ENCODE measurements at regions not wholly inside any gene's neighbourhood (a gene's known extent, or its start where the extent isn't known, plus 50 kb on each side); places are given as distances from the start of the nearest gene placed in this dataset.

DNA sequence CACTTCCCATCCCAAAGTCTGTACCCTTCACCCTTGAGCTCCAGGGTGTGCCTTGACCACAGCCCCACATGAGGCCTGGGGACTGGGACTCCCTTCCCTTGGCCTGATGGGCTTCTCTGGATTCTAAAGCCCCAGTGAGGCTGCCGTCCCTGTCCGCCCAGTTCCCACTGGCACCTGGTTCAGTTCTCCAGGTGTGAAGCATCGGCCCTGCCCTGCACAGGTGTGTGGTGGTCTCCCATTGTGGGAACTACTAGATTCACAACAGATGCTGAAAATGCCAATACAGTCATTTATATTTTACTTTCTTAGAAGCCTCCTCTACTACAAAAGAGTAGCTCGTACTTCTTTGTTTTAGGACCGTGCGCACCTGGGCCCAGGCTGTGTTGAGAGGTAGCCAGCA, 72.8 kb downstream of the TTLL2 start:
- ATAC-seq, result no peak
- TF ChIP-seq SNAI2 (CRISPR knock-in tag; IDR thresholded peaks at IDR 0.05), result no peak
- TF ChIP-seq GLIS3 (CRISPR knock-in tag; IDR thresholded peaks at IDR 0.05), result no peak
- TF ChIP-seq RARB (CRISPR knock-in tag; IDR thresholded peaks at IDR 0.05), result no peak
- no peak for TF ChIP-seq TOX (CRISPR knock-in tag; IDR thresholded peaks at IDR 0.05; ENCODE audit: borderline replicate concordance)
- no peak for TF ChIP-seq CREB5 (CRISPR knock-in tag; IDR thresholded peaks at IDR 0.05; ENCODE audit: low read depth)
- no peak for TF ChIP-seq ZC3H10 (CRISPR knock-in tag; IDR thresholded peaks at IDR 0.05)
- no peak for TF ChIP-seq ZNF565 (CRISPR knock-in tag; conservative IDR thresholded peaks at IDR 0.05; ENCODE audit: low read depth)
- no peak for TF ChIP-seq ARNTL (CRISPR knock-in tag; IDR thresholded peaks at IDR 0.05; ENCODE audit: borderline replicate concordance, low read depth)
- no peak for TF ChIP-seq ISL1 (CRISPR knock-in tag; IDR thresholded peaks at IDR 0.05)
- TF ChIP-seq TCF4 (CRISPR knock-in tag; IDR thresholded peaks at IDR 0.05; ENCODE audit: borderline replicate concordance), result no peak
- TF ChIP-seq PPARA (CRISPR knock-in tag; IDR thresholded peaks at IDR 0.05; ENCODE audit: borderline replicate concordance), result no peak
- TF ChIP-seq BACH2 (CRISPR knock-in tag; IDR thresholded peaks at IDR 0.05; ENCODE audit: borderline replicate concordance), result no peak
- TF ChIP-seq PATZ1 (CRISPR knock-in tag; IDR thresholded peaks at IDR 0.05; ENCODE audit: borderline replicate concordance), result no peak
- TF ChIP-seq OSR1 (CRISPR knock-in tag; IDR thresholded peaks at IDR 0.05), result no peak
- TF ChIP-seq ESRRG (CRISPR knock-in tag; IDR thresholded peaks at IDR 0.05), result no peak

DNA sequence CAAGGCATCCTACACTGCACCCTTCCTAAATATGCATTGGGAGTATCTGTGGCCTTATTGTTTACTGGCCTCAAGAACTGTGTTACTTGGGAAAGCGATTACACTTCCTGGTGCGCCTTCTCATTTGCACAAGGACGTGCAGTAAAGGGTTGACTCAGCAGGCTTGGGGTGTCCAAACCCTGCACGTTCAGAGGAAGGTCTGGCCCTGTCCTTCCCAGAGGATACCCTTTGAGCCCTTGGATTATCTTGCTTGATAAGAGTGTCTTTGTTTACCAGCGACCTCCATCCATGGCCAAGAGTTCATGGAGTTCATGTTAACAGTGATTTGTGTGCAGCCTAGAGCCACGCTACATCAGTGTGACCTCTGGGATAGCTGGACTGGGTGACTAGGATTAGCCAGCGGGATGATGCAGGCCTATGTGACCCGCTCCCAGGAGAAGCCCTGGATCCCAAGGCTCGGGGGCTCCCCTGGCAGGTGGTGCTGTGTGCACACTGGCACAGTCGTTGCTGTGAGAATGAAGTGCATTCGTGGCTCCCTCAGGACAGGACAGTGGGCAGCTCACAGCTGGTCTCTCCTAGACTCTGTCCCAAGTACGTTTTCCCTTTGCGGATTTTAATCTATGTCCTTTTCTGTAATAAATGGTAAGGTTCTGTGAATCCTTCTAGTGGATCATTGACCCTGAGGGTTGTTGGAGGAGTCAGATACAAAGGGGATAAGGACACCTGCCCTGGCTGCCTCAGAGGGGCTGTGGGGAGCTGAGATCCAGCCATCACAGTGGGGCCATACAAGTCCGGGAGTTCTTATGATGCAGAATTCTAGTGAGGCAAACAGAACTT, 73.5 kb downstream of the TTLL2 start:
- no peak for ATAC-seq
- TF ChIP-seq GLIS3 (CRISPR knock-in tag; IDR thresholded peaks at IDR 0.05) (no peak), ZNF565 (CRISPR knock-in tag; conservative IDR thresholded peaks at IDR 0.05; ENCODE audit: low read depth) (no peak), ZFP30 (CRISPR knock-in tag; IDR thresholded peaks at IDR 0.05) (no peak), ZFP3 (CRISPR knock-in tag; IDR thresholded peaks at IDR 0.05) (no peak), ESRRG (CRISPR knock-in tag; IDR thresholded peaks at IDR 0.05) (no peak), OSR1 (CRISPR knock-in tag; IDR thresholded peaks at IDR 0.05) (no peak), POU6F1 (CRISPR knock-in tag; IDR thresholded peaks at IDR 0.05; ENCODE audit: borderline replicate concordance, low read depth) (no peak)

DNA sequence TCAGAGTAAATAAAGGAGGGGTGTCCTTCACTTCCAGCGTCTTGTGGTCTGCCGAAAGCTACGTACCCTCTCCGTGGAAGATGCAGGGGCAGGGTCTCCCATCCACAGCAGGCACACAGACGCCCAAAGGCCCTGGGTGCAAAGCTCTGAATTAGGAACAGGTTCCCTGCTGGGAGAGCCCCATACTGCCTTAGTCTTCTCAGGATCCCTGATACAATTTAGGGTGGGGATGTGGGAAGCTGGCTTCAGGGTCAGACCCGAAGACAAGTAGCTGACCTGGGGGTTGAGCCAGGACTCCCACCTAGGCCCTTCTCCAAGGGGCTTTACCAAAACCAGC, 74.1 kb downstream of the TTLL2 start:
- no peak for ATAC-seq
- TF ChIP-seq GLIS3 (CRISPR knock-in tag; IDR thresholded peaks at IDR 0.05) (no peak), ESRRG (CRISPR knock-in tag; IDR thresholded peaks at IDR 0.05) (no peak), ISL1 (CRISPR knock-in tag; IDR thresholded peaks at IDR 0.05) (no peak), ZNF70 (CRISPR knock-in tag; IDR thresholded peaks at IDR 0.05) (no peak), PATZ1 (CRISPR knock-in tag; IDR thresholded peaks at IDR 0.05; ENCODE audit: borderline replicate concordance) (no peak), TOX (CRISPR knock-in tag; IDR thresholded peaks at IDR 0.05; ENCODE audit: borderline replicate concordance) (no peak), TCF4 (CRISPR knock-in tag; IDR thresholded peaks at IDR 0.05; ENCODE audit: borderline replicate concordance) (no peak), CSDC2 (CRISPR knock-in tag; IDR thresholded peaks at IDR 0.05) (no peak), POU6F1 (CRISPR knock-in tag; IDR thresholded peaks at IDR 0.05; ENCODE audit: borderline replicate concordance, low read depth) (no peak), PPARA (CRISPR knock-in tag; IDR thresholded peaks at IDR 0.05; ENCODE audit: borderline replicate concordance) (no peak), ZC3H10 (CRISPR knock-in tag; IDR thresholded peaks at IDR 0.05) (no peak), ZNF565 (CRISPR knock-in tag; conservative IDR thresholded peaks at IDR 0.05; ENCODE audit: low read depth) (no peak), ARNTL (CRISPR knock-in tag; IDR thresholded peaks at IDR 0.05; ENCODE audit: borderline replicate concordance, low read depth) (no peak), ZFP30 (CRISPR knock-in tag; IDR thresholded peaks at IDR 0.05) (no peak), ZFP3 (CRISPR knock-in tag; IDR thresholded peaks at IDR 0.05) (no peak), CREB5 (CRISPR knock-in tag; IDR thresholded peaks at IDR 0.05; ENCODE audit: low read depth) (no peak), SNAI2 (CRISPR knock-in tag; IDR thresholded peaks at IDR 0.05) (no peak), OSR1 (CRISPR knock-in tag; IDR thresholded peaks at IDR 0.05) (no peak), RARB (CRISPR knock-in tag; IDR thresholded peaks at IDR 0.05) (no peak)
- TF ChIP-seq, protein P1, sequence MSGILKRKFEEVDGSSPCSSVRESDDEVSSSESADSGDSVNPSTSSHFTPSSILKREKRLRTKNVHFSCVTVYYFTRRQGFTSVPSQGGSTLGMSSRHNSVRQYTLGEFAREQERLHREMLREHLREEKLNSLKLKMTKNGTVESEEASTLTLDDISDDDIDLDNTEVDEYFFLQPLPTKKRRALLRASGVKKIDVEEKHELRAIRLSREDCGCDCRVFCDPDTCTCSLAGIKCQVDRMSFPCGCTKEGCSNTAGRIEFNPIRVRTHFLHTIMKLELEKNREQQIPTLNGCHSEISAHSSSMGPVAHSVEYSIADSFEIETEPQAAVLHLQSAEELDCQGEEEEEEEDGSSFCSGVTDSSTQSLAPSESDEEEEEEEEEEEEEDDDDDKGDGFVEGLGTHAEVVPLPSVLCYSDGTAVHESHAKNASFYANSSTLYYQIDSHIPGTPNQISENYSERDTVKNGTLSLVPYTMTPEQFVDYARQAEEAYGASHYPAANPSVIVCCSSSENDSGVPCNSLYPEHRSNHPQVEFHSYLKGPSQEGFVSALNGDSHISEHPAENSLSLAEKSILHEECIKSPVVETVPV (CRISPR knock-in tag; IDR thresholded peaks at IDR 0.05), result no peak

All from SK-N-SH treated with all-trans-retinoic acid at 6 μM for 48 hours (cell line).